SK-N-SH (cell line): ENCODE measurements at regions not wholly inside any gene's neighbourhood (a gene's known extent, or its start where the extent isn't known, plus 50 kb on each side); places are given as distances from the start of the nearest gene placed in this dataset.

Experiments used
- CTCF ChIA-PET: fragments of 300-600, 350-600 bp; formaldehyde crosslinking; extraction: SDS; loops from one replicate; lab custom pipeline; 2021; lab: Yijun Ruan, JAX
- POLR2A ChIA-PET: fragments of 350-600 bp; sonication (Branson Sonifier 250); formaldehyde crosslinking; extraction: SDS; loops from one replicate; lab custom pipeline; 2020; ENCODE audit warnings: antibody characterized with exemption, inconsistent platforms; lab: Yijun Ruan, JAX
- DNase-seq: peaks from one replicate; pipeline ENCODE4 v3.0.0; 2012
- H2AFZ ChIP-seq: fragments of 200-600 bp; sonication (generic); 2 replicates; pipeline ENCODE4 v1.8.1; 2016; ENCODE audit warnings: antibody characterized with exemption, mild to moderate bottlenecking, low read depth
- H3F3A ChIP-seq: fragments of 200-600 bp; sonication (generic); replicated peaks from 2 replicates; pipeline ENCODE3; 2016; ENCODE audit warnings: antibody characterized with exemption, mild to moderate bottlenecking; ENCODE audit not compliant: insufficient read depth
- H3K27ac ChIP-seq, 2 experiments: fragments of 200-500 bp in 1 of 2; fragments of 200-600 bp in 1 of 2; sonication (Bioruptor generic) in 1 of 2; sonication (generic), shearing (Covaris generic) in 1 of 2; 2 replicates each; pipeline versions ENCODE4 v1.5.1 to v1.6.1; 2014 to 2016; ENCODE audit warnings: low read depth in 2 of 2, inconsistent platforms in 1 of 2, low read length in 1 of 2, mild to moderate bottlenecking in 1 of 2, mixed read lengths in 1 of 2
- H3K27me3 ChIP-seq: fragments of 200-600 bp; sonication (generic), shearing (Covaris generic); 2 replicates; pipeline ENCODE4 v1.6.1; 2016; ENCODE audit warnings: mixed run types; ENCODE audit not compliant: insufficient read depth
- H3K36me3 ChIP-seq, 2 experiments: fragments of 200-500 bp in 1 of 2; fragments of 200-600 bp in 1 of 2; sonication (Bioruptor generic) in 1 of 2; sonication (generic) in 1 of 2; replicated peaks in 1 of 2; 2 replicates each; pipeline versions ENCODE3 to v1.5.1; 2014 to 2016; ENCODE audit warnings: low read length in 1 of 2, mild to moderate bottlenecking in 1 of 2; ENCODE audit not compliant: insufficient read depth in 2 of 2, control insufficient read depth in 1 of 2
- H3K4me1 ChIP-seq, 2 experiments: fragments of 200-500 bp in 1 of 2; fragments of 200-600 bp in 1 of 2; sonication (Bioruptor generic) in 1 of 2; sonication (generic), shearing (Covaris generic) in 1 of 2; 2 replicates each; pipeline versions ENCODE4 v1.5.1 to v1.6.1; 2014 to 2016; ENCODE audit warnings: low read depth in 1 of 2, low read length in 1 of 2, mixed run types in 1 of 2; ENCODE audit not compliant: insufficient read depth in 2 of 2, control insufficient read depth in 1 of 2
- H3K4me2 ChIP-seq: fragments of 200-600 bp; sonication (generic), shearing (Covaris generic); 2 replicates; pipeline ENCODE4 v1.6.1; 2017; ENCODE audit warnings: mixed run types
- H3K4me3 ChIP-seq, 2 experiments: fragments of 200-500 bp in 1 of 2; fragments of 200-600 bp in 1 of 2; sonication (Bioruptor generic) in 1 of 2; sonication (generic), shearing (Covaris generic) in 1 of 2; 2 replicates each; pipeline versions ENCODE4 v1.5.1 to v1.8.1; 2014 to 2016; ENCODE audit warnings: low read depth in 2 of 2, inconsistent platforms in 1 of 2, low read length in 1 of 2, mild to moderate bottlenecking in 1 of 2, mixed read lengths in 1 of 2, moderate library complexity in 1 of 2
- H3K79me2 ChIP-seq: fragments of 200-600 bp; sonication (generic); 2 replicates; pipeline ENCODE4 v1.8.1; 2017; ENCODE audit warnings: mild to moderate bottlenecking; ENCODE audit not compliant: insufficient read depth
- H3K9ac ChIP-seq: fragments of 200-600 bp; sonication (generic); 2 replicates; pipeline ENCODE4 v1.6.1; 2017; ENCODE audit warnings: mixed run types
- H3K9me2 ChIP-seq: fragments of 200-600 bp; sonication (generic); 2 replicates; pipeline ENCODE4 v1.6.1; 2017; ENCODE audit warnings: mixed run types
- H3K9me3 ChIP-seq: fragments of 200-600 bp; sonication (generic); 2 replicates; pipeline ENCODE4 v1.6.1; 2017; ENCODE audit warnings: mixed run types, mild to moderate bottlenecking, moderate library complexity
- H4K20me1 ChIP-seq: fragments of 200-600 bp; sonication (generic); 2 replicates; pipeline ENCODE4 v1.6.1; 2017; ENCODE audit warnings: mild to moderate bottlenecking, mixed run types; ENCODE audit not compliant: insufficient read depth
- ELF1 ChIP-seq: IDR thresholded peaks from 2 replicates; pipeline ENCODE4 v1.4.0; 2012
- WGBS: methylation state at CpG from one replicate; pipeline ENCODE4 v1.1.6; 2017; ENCODE audit warnings: low lambda C conversion rate; 5-methylcytosine and 5-hydroxymethylcytosine counted together
- TF ChIP-seq, protein P1 (sequence below): IDR thresholded peaks from 2 replicates; pipeline ENCODE4 v1.6.1; 2012; ENCODE audit warnings: mild to moderate bottlenecking, low read depth, low read length, moderate library complexity
- TF ChIP-seq, protein P2 (sequence below): IDR thresholded peaks from 2 replicates; pipeline ENCODE4; 2012

DNA sequence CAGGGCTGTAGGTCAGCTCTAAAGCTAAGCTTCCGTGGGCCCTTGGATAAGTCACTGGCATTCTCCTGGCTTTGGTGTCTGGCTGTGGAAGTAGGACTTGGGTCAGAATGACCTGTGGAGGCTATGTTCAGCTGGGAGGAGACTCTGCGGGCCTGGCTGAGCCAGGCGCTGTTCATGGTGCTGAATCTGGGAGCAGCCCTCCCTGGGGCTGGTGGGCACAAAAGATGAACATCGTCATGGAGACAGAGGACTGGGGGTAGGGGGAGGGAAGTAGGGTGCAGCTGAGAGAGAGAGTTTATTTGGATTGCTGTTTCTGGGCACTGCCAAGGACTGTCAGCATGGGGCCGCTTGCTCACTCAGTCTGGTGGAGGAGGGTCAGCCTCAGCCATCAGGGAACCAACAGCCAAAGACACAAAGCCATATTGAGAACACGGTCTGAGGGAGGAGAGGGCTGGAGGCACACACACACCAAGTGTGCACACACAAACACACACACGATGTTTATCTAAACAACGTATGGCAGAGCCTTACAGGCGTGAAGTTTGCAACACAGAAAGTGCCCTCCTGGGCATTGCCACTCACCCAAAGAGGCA lies 120.7 kb upstream of the LINGO1 start:
- ChIA-PET CTCF (interaction anchor here (1.0 to 1.6 kb wide), 4 partner anchors 11 to 120 kb away, joined by 3 to 10 read pairs (median 4); no protein-coding TSS in a partner anchor), POLR2A (no interaction called here)
- no peak overlapping the region for H3K4me3 ChIP-seq
- H3K4me2 ChIP-seq, result no peak overlapping the region
- TF ChIP-seq, protein P1, sequence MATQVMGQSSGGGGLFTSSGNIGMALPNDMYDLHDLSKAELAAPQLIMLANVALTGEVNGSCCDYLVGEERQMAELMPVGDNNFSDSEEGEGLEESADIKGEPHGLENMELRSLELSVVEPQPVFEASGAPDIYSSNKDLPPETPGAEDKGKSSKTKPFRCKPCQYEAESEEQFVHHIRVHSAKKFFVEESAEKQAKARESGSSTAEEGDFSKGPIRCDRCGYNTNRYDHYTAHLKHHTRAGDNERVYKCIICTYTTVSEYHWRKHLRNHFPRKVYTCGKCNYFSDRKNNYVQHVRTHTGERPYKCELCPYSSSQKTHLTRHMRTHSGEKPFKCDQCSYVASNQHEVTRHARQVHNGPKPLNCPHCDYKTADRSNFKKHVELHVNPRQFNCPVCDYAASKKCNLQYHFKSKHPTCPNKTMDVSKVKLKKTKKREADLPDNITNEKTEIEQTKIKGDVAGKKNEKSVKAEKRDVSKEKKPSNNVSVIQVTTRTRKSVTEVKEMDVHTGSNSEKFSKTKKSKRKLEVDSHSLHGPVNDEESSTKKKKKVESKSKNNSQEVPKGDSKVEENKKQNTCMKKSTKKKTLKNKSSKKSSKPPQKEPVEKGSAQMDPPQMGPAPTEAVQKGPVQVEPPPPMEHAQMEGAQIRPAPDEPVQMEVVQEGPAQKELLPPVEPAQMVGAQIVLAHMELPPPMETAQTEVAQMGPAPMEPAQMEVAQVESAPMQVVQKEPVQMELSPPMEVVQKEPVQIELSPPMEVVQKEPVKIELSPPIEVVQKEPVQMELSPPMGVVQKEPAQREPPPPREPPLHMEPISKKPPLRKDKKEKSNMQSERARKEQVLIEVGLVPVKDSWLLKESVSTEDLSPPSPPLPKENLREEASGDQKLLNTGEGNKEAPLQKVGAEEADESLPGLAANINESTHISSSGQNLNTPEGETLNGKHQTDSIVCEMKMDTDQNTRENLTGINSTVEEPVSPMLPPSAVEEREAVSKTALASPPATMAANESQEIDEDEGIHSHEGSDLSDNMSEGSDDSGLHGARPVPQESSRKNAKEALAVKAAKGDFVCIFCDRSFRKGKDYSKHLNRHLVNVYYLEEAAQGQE, result peak; percentile 95
- no peak for TF ChIP-seq ELF1
- no peaks in the 10 kb centered on the region for H3K9me3 ChIP-seq
- no peaks in the 10 kb centered on the region for H3K36me3 ChIP-seq
- no peak for DNase-seq
- no peak overlapping the region for H3K27ac ChIP-seq
- no peaks in the 10 kb centered on the region for H4K20me1 ChIP-seq
- H3K9ac ChIP-seq, result no peak overlapping the region
- H3F3A ChIP-seq, result no peaks in the 10 kb centered on the region
- no peaks in the 10 kb centered on the region for H3K79me2 ChIP-seq
- WGBS, result 44% methylated on average over 9 of the region's 9 CpGs
- no peaks in the 10 kb centered on the region for H3K9me2 ChIP-seq
- H2AFZ ChIP-seq, result no peak overlapping the region
- H3K27me3 ChIP-seq, result no peaks in the 10 kb centered on the region
- no peaks in the 10 kb centered on the region; a peak in 1 of 4 replicates for H3K4me1 ChIP-seq

DNA sequence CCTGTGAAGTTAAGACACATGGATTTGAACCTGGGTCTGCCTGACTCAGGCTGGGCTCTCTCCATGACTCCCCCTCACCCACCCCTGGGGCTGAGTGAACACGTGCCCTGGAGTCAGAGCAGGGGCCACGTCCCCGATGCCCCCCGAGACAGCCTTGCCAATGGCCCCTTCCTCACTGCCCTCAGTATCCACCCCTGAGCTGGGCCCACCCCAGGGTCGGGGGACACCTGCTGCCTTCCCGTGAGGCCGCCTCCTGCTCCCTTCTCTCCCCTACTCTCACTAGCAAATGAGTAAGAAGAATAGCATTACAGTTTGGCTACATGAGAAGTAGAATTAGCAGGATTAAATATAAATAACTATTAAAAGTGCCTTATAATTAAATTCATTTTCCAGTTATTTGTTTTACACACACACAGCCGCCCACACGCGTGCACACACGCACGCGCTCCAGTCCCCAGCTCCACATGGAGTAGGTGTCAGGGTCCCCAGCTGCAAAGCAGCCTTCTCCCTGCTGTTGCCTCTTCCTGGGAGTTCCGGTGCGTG lies 117.4 kb upstream of the LINGO1 start:
- Histone ChIP-seq H3K4me2 (no peak overlapping the region), H3K9me3 (no peaks in the 10 kb centered on the region), H3K4me3 (no peak overlapping the region), H4K20me1 (no peaks in the 10 kb centered on the region), H3F3A (no peaks in the 10 kb centered on the region), H3K9me2 (no peaks in the 10 kb centered on the region)
- no peak for DNase-seq
- TF ChIP-seq, protein P2, sequence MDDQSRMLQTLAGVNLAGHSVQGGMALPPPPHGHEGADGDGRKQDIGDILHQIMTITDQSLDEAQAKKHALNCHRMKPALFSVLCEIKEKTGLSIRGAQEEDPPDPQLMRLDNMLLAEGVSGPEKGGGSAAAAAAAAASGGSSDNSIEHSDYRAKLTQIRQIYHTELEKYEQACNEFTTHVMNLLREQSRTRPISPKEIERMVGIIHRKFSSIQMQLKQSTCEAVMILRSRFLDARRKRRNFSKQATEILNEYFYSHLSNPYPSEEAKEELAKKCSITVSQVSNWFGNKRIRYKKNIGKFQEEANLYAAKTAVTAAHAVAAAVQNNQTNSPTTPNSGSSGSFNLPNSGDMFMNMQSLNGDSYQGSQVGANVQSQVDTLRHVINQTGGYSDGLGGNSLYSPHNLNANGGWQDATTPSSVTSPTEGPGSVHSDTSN, result no peak
- TF ChIP-seq, all 33 proteins: peak for 0
- no peak overlapping the region for H3K27ac ChIP-seq
- CTCF ChIA-PET, result interaction anchor here (0.9 to 1.7 kb wide), 2 partner anchors 72 to 116 kb away, joined by 3 to 5 read pairs; no protein-coding TSS in a partner anchor
- H3K79me2 ChIP-seq, result no peaks in the 10 kb centered on the region
- POLR2A ChIA-PET, result interaction anchor here (0.6 kb wide), 1 partner anchor 313 kb away, joined by 3 read pairs; no protein-coding TSS in a partner anchor
- 74% methylated on average over 11 of the region's 15 CpGs for WGBS
- H2AFZ ChIP-seq, result no peak overlapping the region
- no peaks in the 10 kb centered on the region for H3K36me3 ChIP-seq
- H3K27me3 ChIP-seq, result peaks cover 4% of the 10 kb centered on the region; the same call in 1 of the 2 replicates
- peaks cover 0 to 19% of the 10 kb centered on the region in 2 experiments; a peak in 1 of 4 replicates for H3K4me1 ChIP-seq
- H3K9ac ChIP-seq, result no peak overlapping the region
